HG03571 (cell line): ENCODE measurements at regions not wholly inside any gene's neighbourhood (a gene's known extent, or its start where the extent isn't known, plus 50 kb on each side); places are given as distances from the start of the nearest gene placed in this dataset.
"Not testable (repeated sequence)": the region's sequence is repeated elsewhere in the genome, so short reads cannot be mapped to it uniquely, and the experiment has no call there.

Experiments
- ATAC-seq: cut with Tn5 transposase; IDR thresholded peaks from one replicate; pipeline ENCODE4 v1.9.1; 2021; ENCODE audit not compliant: unreplicated experiment

- no peak for ATAC-seq
Measured at GRCh38 chr2:62412347-62412742, 93.7 kb downstream of the TMEM17 start.

- no peak for ATAC-seq
Measured at GRCh38 chr2:62410926-62411456, 95.0 kb downstream of the TMEM17 start.

DNA sequence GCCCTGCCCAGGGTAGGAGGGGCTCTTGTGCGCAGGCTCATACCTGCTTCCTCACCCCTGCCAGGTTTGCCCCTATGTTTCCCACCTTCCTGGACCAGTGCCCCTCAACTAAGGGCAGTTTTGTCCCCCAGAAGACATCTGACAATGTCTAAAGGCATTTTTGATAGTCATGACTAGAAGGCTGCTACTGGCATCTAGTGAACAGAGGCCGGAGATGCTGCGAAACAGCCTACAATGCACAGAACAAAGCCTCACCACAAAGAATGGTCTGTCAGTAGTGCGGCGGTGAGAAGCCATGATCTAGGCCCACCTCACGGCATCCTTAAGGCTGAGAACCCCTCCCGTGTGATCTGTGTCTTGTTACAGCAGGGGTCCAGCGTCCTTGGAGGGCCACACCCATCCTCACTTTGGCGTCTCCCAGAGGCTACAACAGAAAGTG is 96.0 kb downstream of the TMEM17 start:
- no peak for ATAC-seq

DNA sequence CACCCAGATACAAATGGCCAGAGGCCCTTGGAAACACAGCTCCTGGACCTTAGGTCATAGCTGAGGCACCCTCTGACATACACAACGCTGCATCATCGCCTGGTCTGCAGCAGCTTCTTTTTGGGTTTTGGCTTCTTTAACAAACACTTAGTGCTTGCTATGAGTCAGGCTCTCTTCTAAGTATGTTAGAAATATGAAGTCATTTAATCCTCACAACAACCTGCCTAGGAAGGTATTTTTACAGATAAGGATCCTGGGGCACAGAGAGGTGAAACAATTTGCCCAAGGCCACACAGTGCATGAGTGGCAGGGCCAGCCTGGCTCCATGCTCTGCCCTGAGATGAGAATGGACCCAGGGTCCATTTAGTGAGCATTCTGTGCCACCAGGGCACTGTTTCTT is 96.6 kb downstream of the TMEM17 start:
- no peak for ATAC-seq

DNA sequence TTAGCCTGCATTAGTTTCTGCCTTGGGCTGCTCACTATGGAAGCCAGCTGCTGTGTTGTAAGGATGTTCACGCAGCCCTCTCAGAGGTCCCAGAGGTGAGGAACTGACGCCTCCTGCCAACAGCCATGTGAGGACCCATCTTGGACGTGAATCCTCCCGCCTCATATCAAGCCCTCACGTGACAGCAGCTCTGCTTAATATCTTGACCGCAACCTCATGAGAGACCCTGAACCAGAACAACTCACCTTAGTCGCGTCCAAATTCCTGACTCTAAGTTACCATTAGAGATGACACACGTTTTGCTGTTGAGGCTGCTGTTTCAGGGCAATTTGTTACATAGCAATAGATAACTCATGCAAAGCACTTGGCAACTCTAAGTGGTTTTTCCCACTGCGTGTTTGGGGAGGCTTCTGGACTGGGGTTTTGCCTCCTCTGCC is 97.7 kb downstream of the TMEM17 start:
- no peak for ATAC-seq

- ATAC-seq: no peak
Measured at GRCh38 chr2:62407838-62408237, 98.2 kb downstream of the TMEM17 start.

DNA sequence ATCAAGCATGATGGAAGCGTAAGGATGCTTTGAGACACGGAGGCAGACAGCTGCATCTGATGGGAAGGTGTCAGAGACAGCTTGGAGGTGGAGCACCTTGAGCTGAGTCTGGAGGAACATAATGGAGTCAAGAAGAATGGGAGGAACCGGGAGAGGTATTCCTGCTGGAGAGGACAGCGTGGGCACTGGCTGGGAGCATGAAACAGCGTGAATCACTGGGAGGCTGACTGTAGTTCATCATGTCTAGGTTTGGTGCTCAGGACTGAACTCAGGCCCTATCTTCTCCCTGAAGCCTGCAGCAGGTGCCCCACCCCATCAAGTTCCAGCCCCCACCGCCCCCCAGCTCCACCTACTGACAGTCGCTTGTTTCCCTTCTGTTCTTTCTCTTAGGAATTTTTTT is 98.6 kb downstream of the TMEM17 start:
- no peak for ATAC-seq

GRCh38 chr2:62406573-62407043 is 99.4 kb downstream of the TMEM17 start:
- no peak for ATAC-seq

- no peak for ATAC-seq
Measured at GRCh38 chr2:62404913-62405312, 101.1 kb downstream of the TMEM17 start.

DNA sequence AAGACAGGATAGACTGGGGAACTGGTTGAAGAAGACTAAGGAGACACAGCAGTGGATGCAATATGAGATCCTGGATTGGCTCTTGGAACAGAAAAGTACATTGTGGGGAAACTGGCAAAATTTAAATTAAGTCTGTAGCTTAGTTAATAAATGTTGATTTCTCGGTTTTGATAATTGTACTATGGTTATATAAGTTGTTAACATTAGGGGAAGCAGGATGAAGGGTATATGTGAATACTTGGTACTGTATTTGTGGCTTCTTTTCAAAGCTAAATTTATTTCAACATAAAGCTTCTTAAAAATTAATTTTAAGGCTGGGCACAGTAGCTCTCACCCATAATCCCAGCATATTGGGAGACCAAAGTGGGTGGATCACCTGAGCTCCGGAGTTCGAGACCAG is 103.8 kb downstream of the TMEM17 start:
- ATAC-seq: no peak

DNA sequence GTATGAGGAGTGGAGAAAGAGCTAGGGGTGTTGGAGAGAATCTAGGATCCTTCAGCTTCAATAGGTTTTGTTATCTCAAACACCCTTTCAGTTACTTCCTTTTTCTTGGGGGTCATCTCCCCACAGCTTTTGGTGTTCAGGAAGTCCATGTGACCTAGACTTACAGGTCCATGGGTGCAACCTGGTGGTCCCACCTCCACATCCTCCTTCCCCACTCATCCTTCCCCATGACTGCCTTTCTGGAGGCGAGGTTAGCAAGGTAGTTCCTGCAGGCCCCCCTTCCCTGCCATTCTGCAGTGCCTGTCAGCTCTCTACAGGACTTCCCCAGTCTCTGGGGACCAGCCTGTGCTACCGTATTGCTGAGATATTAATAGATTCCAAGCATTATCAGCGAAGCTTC is 107.6 kb downstream of the TMEM17 start:
- no peak for ATAC-seq

GRCh38 chr2:62396880-62397279 is 109.1 kb downstream of the TMEM17 start:
- ATAC-seq: no peak

DNA sequence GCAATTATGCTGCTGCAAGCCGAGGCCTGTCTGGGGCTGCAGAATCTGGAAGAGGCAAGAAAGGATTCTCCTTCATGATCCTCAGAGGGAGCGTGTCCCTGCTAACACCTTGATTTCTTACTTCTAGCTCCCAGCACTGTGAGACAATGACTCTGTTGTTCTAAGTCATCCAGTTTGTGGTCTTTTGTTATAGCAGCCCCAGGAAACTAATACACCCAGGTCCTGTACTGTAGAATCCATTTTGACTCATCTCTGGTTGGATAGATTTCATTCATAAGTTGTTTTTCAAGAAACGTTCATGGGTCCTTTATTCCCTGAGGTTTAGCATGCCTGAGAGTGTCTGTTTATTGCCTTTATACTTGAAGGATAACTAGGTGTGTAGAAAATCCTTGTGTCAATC is 112.7 kb downstream of the TMEM17 start:
- no peak for ATAC-seq

GRCh38 chr2:62391696-62392095 is 114.3 kb downstream of the TMEM17 start:
- no peak for ATAC-seq

DNA sequence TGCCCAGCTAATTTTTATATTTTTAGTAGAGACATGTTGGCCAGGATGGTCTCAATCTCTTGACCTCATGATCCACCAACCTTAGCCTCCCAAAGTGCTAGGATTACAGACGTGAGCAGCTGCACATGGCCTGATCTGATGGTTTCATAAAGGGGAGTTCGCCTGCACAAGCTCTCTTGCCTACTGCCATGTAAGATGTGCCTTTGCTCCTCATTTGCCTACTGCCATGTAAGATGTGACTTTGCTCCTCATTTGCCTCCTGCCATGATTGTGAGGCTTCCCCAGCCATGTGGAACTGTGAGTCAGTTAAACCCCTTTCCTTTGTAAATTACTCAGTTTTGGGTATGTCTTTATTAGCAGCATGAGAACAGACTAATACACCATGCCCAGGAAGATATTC is 119.6 kb downstream of the TMEM17 start:
- not testable (repeated sequence) for ATAC-seq

DNA sequence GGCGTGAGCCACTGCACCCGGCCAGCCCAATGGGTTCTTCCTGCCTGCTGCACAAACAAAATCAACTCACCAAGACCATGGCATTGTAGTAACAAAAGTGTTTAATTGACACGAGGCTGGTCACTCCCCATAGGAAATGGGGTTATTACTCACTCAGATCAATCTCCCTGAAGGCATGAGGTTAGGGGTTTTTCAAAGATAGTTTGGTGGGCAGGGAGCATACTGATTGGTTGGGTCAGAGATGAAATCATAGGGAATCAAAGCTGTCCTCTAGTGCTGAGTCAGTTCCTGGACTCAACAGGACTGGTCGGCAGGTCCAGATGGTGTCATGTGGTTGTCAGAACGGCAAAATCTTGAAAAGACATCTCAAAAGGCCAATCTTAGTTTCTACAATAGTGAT is 122.1 kb downstream of the TMEM17 start:
- ATAC-seq: no peak

DNA sequence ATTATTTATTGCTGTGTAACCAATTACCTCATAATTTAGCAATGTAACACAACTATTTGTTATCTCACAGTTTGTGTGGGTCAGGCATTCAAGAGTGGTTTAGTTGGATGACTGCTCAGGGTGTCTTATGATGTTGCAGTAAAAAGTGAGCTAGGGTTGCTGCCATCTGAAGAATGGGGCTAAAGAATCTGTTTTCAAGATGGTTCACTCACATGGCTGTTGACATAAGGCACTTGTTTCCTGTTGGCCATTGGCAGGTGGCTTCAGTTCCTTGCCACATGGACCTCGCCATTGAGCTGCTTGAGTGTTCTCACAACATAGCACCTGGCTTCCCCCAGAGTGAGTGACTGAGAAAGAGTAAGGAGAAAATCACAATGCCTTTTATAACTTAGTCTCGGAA is 123.2 kb downstream of the TMEM17 start:
- ATAC-seq: no peak

GRCh38 chr2:62382122-62382521 is 123.9 kb downstream of the TMEM17 start:
- ATAC-seq: no peak

- ATAC-seq: no peak
Measured at GRCh38 chr2:62381656-62382055, 124.3 kb downstream of the TMEM17 start.

DNA sequence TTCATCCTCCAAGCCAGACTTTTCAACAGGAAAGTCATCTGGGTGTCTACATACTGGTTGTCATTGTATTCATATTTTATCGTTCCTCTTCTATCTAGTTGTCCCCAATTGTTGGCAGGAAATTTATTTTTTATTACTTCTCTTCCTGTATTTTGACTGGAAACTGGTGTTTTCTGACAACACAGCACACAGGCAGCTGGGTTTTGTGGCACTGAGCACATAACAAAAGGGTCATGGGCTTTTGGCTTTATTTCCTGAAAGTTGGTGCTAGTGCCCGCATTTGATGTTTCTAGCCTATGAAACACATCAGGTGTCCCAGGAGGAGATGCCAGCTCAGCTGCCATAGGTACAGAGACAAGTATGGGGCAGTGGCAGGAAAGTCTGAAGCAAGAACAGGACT is 126.4 kb downstream of the TMEM17 start:
- no peak for ATAC-seq

DNA sequence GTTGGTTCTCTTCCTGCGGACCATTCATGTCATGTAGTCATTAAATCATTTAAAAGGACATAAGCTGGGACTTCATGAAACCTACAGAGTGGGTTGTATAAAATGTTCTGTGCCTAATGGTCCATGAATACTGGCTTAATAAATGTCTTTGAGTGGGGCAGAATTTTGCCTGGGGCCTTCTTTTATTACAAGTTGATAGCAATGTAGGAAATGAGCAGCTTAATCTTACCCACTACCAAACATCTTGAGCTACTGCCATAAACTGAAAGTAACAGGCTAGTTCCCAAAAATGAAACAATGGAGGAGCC is 130.9 kb downstream of the TMEM17 start:
- ATAC-seq: no peak

DNA sequence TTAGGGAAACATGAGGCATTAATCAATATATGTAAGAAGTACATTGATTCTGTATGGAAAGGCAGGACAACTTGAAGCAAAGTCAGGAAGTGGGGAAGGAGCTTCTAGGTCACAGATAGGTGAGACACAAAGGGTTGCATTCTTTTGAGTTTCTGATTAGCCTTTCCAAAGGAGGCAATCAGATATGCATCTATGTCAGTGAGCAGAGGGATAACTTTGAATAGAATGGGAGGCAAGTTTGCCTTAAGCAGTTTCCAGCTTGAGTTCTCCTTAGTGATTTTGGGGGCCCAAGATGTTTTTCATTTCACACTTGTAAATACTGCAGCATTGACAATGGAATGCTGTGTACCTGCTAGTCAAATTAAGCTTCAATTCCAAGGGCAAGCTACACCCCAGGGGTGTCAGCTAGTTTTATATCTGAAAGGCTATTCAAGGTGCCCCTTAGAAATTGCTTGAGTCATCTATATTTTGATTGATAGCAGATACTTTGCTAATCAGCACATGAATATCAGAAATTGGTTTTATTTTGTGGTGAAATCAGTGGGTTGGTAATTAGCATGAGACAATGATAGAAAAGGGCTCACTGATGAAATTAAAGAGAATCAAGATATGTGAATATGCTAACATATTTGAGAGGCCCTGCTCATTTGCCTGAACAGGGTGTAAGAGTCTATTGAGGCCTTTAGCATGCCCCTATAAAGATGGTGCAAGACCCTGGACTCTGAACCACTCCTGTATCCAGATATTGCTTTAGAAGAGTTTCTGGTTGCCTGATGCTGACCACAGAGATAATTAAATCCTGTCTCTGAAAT is 131.5 kb downstream of the TMEM17 start:
- ATAC-seq: no peak

- ATAC-seq: no peak
Measured at GRCh38 chr2:62372824-62373223, 133.2 kb downstream of the TMEM17 start.
